Adrenal gland (tissue), 9 donors: ENCODE measurements at regions not wholly inside any gene's neighbourhood (a gene's known extent, or its start where the extent isn't known, plus 50 kb on each side); places are given as distances from the start of the nearest gene placed in this dataset.

Experiments used
- DNase-seq, 7 donors: peaks; one replicate each; pipeline ENCODE4 v3.0.0-alpha.2; 2019 to 2020
- H3K27ac ChIP-seq, 5 donors: fragments of 200-600 bp; sonication (generic) in 4 of 5; 1 replicate in 3 of 5; 2 replicates in 2 of 5; pipeline versions ENCODE4 v1.5.1 to v1.8.0; 2016 to 2020; ENCODE audit warnings: mild to moderate bottlenecking in 1 of 5
- H3K27me3 ChIP-seq: fragments of 200-600 bp; 2 replicates; pipeline ENCODE4 v1.8.0; 2021
- H3K36me3 ChIP-seq, 2 donors: fragments of 200-600 bp; replicated peaks in 1 of 2; 1 replicate in 1 of 2; 2 replicates in 1 of 2; pipeline versions ENCODE4 v1.5.1 to v1.8.0; 2018 to 2022
- H3K4me1 ChIP-seq, 2 donors: fragments of 200-600 bp; replicated peaks in 1 of 2; 1 replicate in 1 of 2; 2 replicates in 1 of 2; pipeline versions ENCODE4 v1.5.1 to v1.8.0; 2018 to 2021
- H3K4me3 ChIP-seq, 4 donors: fragments of 200-600 bp; sonication (generic) in 3 of 4; one replicate each; pipeline ENCODE4 v1.5.1; 2016 to 2018
- H3K9me3 ChIP-seq, 3 donors: fragments of 200-600 bp; sonication (generic) in 1 of 3; replicated peaks in 1 of 3; 1 replicate in 2 of 3; 2 replicates in 1 of 3; pipeline versions ENCODE4 v1.5.1 to v1.8.0; 2016 to 2021
- CTCF ChIP-seq, 6 experiments: fragments of 450-650 bp in 4 of 6; fragments of 200-600 bp in 2 of 6; sonication (generic) in 1 of 6; IDR thresholded peaks; 1 replicate in 5 of 6; 2 replicates in 1 of 6; pipeline versions ENCODE4 v1.5.1 to v1.8.0; 2016 to 2021; ENCODE audit warnings: antibody characterized with exemption in 6 of 6, mild to moderate bottlenecking in 2 of 6, moderate library complexity in 1 of 6
- POLR2A ChIP-seq, 2 donors: fragments of 450-650 bp; IDR thresholded peaks; one replicate each; pipeline ENCODE4 v1.6.1; 2017; ENCODE audit warnings: antibody characterized with exemption in 2 of 2, mild to moderate bottlenecking in 2 of 2, moderate library complexity in 1 of 2
- WGBS, 4 donors: extraction: QIAGEN DNeasy Blood & Tissue Kit in 2 of 4; methylation state at CpG; one replicate each; pipeline versions ENCODE4 v1.1.5 to v1.1.7; 2013 to 2017; 5-methylcytosine and 5-hydroxymethylcytosine counted together
- intact Hi-C, 2 donors: fragments of 100-400 bp; cut with DNase I; formaldehyde crosslinking; loops; one replicate each; pipeline versions ENCODE4 v1.14.1 to v1.15.0; 2022 to 2023
- donor health status: healthy with polysubstance abuse.
- donor health status: Bipolar disorder and iron deficiency.
- donor health status: DM: yes; HTN: yes; CAD: no.
- donor health status: DM: no; HTN: no; CAD: no.
- donor health status: DM: no; HTN: no; CAD: no.

GRCh38 chrX:39199429-39199828, 398.2 kb downstream of the MID1IP1 start:
- Histone ChIP-seq H3K36me3 (no peaks in the 10 kb centered on the region), H3K27ac (no peak overlapping the region), H3K9me3 (no peaks in the 10 kb centered on the region), H3K27me3 (peaks cover 46% of the 10 kb centered on the region), H3K4me1 (no peaks in the 10 kb centered on the region), H3K4me3 (no peak overlapping the region)
- intact Hi-C loops, result no loop called here
- TF ChIP-seq POLR2A (IDR thresholded peaks at IDR 0.05) (no peak), CTCF (IDR thresholded peaks at IDR 0.05) (no peak)
- no peak for DNase-seq

GRCh38 chrX:39201305-39201990, 400.2 kb downstream of the MID1IP1 start:
- TF ChIP-seq CTCF (IDR thresholded peaks at IDR 0.05) (no peak), POLR2A (IDR thresholded peaks at IDR 0.05) (no peak)
- Histone ChIP-seq H3K4me1 (no peaks in the 10 kb centered on the region), H3K27me3 (peaks cover 41% of the 10 kb centered on the region), H3K4me3 (no peak overlapping the region), H3K9me3 (no peaks in the 10 kb centered on the region), H3K27ac (no peak overlapping the region), H3K36me3 (no peaks in the 10 kb centered on the region)
- intact Hi-C loops, result no loop called here
- WGBS, 4 donors, result 71 to 82% (median 73%) methylated on average over 6 of the region's 6 CpGs
- DNase-seq, result no peak

GRCh38 chrX:39202641-39203040, 401.4 kb downstream of the MID1IP1 start:
- Histone ChIP-seq H3K4me3 (no peak overlapping the region), H3K36me3 (no peaks in the 10 kb centered on the region), H3K4me1 (no peaks in the 10 kb centered on the region), H3K27ac (no peak overlapping the region), H3K27me3 (peaks cover 38% of the 10 kb centered on the region), H3K9me3 (no peaks in the 10 kb centered on the region)
- intact Hi-C loops, result no loop called here
- no peak for DNase-seq
- 56 to 85% (median 76%) methylated on average over 1 of the region's 1 CpG for WGBS, 4 donors
- TF ChIP-seq POLR2A (IDR thresholded peaks at IDR 0.05), result no peak
- no peak for TF ChIP-seq CTCF (IDR thresholded peaks at IDR 0.05)

GRCh38 chrX:39203427-39203826, 402.2 kb downstream of the MID1IP1 start:
- DNase-seq, result no peak
- H3K27ac ChIP-seq, result no peak overlapping the region
- H3K36me3 ChIP-seq, result no peaks in the 10 kb centered on the region
- no peak for TF ChIP-seq CTCF (IDR thresholded peaks at IDR 0.05)
- TF ChIP-seq POLR2A (IDR thresholded peaks at IDR 0.05), result no peak
- intact Hi-C loops, result no loop called here
- 53 to 83% (median 68%) methylated on average over 3 of the region's 3 CpGs for WGBS, 4 donors
- no peak overlapping the region for H3K4me3 ChIP-seq
- H3K9me3 ChIP-seq, result no peaks in the 10 kb centered on the region
- H3K27me3 ChIP-seq, result peaks cover 38% of the 10 kb centered on the region
- no peaks in the 10 kb centered on the region for H3K4me1 ChIP-seq
